SH-SY5Y (cell line): ENCODE measurements at regions not wholly inside any gene's neighbourhood (a gene's known extent, or its start where the extent isn't known, plus 50 kb on each side); places are given as distances from the start of the nearest gene placed in this dataset.

ENCODE experiments used
- GATA2 ChIP-seq: IDR thresholded peaks from 2 replicates; pipeline ENCODE4 v1.6.1; 2011; ENCODE audit warnings: mild to moderate bottlenecking, low read depth, low read length
- GATA3 ChIP-seq: IDR thresholded peaks from 2 replicates; pipeline ENCODE4 v1.6.1; 2011; ENCODE audit warnings: low read depth, mild to moderate bottlenecking, low read length, moderate library complexity

GRCh38 chr14:84409435-84409834, 1120.5 kb upstream of the FLRT2 start:
- TF ChIP-seq GATA2, result no peak
- TF ChIP-seq GATA3, result no peak
